ENCODE measurements at regions not wholly inside any gene's neighbourhood (a gene's known extent, or its start where the extent isn't known, plus 50 kb on each side); places are given as distances from the start of the nearest gene placed in this dataset.

- TF ChIP-seq JUND (IDR thresholded peaks at IDR 0.05; ENCODE audit: low read length) = no peak
- TF ChIP-seq SP2 (IDR thresholded peaks at IDR 0.05; ENCODE audit: low read length) = no peak
- no peak for TF ChIP-seq CTCF (IDR thresholded peaks at IDR 0.05; ENCODE audit: control extremely low read depth in 1 of 3, insufficient read depth in 1 of 3, low read depth in 1 of 3, low read length in 3 of 3)
- no peak for TF ChIP-seq TEAD4 (IDR thresholded peaks at IDR 0.05; ENCODE audit: low read depth, low read length)
- TF ChIP-seq RAD21 (IDR thresholded peaks at IDR 0.05 in 1 of 2, conservative IDR thresholded peaks at IDR 0.05 in 1 of 2; ENCODE audit: low read depth in 2 of 2, low read length in 2 of 2) = no peak
- TF ChIP-seq SP1 (IDR thresholded peaks at IDR 0.05; ENCODE audit: low read depth, low read length) = no peak
- no peak for TF ChIP-seq BRCA1 (IDR thresholded peaks at IDR 0.05; ENCODE audit: low read depth, low read length)
- TF ChIP-seq CBX8 (IDR thresholded peaks at IDR 0.05; ENCODE audit: borderline replicate concordance, low read depth, low read length) = no peak
- no peak for TF ChIP-seq EP300 (IDR thresholded peaks at IDR 0.05; ENCODE audit: borderline replicate concordance in 1 of 2, low read depth in 2 of 2, low read length in 2 of 2)
- TF ChIP-seq, protein P1, sequence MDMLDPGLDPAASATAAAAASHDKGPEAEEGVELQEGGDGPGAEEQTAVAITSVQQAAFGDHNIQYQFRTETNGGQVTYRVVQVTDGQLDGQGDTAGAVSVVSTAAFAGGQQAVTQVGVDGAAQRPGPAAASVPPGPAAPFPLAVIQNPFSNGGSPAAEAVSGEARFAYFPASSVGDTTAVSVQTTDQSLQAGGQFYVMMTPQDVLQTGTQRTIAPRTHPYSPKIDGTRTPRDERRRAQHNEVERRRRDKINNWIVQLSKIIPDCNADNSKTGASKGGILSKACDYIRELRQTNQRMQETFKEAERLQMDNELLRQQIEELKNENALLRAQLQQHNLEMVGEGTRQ (IDR thresholded peaks at IDR 0.05; ENCODE audit: low read length) = no peak
- TF ChIP-seq RFX5 (IDR thresholded peaks at IDR 0.05; ENCODE audit: borderline replicate concordance, low read depth, low read length) = no peak
- no peak for TF ChIP-seq ASH2L (IDR thresholded peaks at IDR 0.05; ENCODE audit: low read length)
- no peak for TF ChIP-seq TAF1 (IDR thresholded peaks at IDR 0.05; ENCODE audit: low read depth, low read length)
Observed at GRCh38 chr11:101254037-101254436, 124.4 kb upstream of the PGR start.
